ENCODE measurements at regions not wholly inside any gene's neighbourhood (a gene's known extent, or its start where the extent isn't known, plus 50 kb on each side); places are given as distances from the start of the nearest gene placed in this dataset.

- ATAC-seq = no peak
- no peaks in the 10 kb centered on the region for H3K27me3 Mint-ChIP-seq
- no peaks in the 10 kb centered on the region for H3K36me3 Mint-ChIP-seq
- H3K9me3 Mint-ChIP-seq = peaks cover 4% of the 10 kb centered on the region
- H3K4me3 Mint-ChIP-seq = no peak overlapping the region
- H3K27ac Mint-ChIP-seq = no peak overlapping the region
- no peaks in the 10 kb centered on the region for H3K4me1 Mint-ChIP-seq
These were observed 1113.3 kb downstream of the TSN start for GRCh38 chr2:122868646-122869275.

- ATAC-seq = no peak
- H3K9me3 Mint-ChIP-seq = peaks cover 2% of the 10 kb centered on the region
- no peaks in the 10 kb centered on the region for H3K4me1 Mint-ChIP-seq
- no peaks in the 10 kb centered on the region for H3K36me3 Mint-ChIP-seq
- H3K27ac Mint-ChIP-seq = no peak overlapping the region
- no peak overlapping the region for H3K4me3 Mint-ChIP-seq
- no peaks in the 10 kb centered on the region for H3K27me3 Mint-ChIP-seq
These were observed 1118.5 kb downstream of the TSN start for GRCh38 chr2:122873951-122874350.

GRCh38 chr2:122875091-122875865 lies 1119.8 kb downstream of the TSN start:
- no peak overlapping the region for H3K4me3 Mint-ChIP-seq
- H3K36me3 Mint-ChIP-seq = no peaks in the 10 kb centered on the region

GRCh38 chr2:122883849-122884248 lies 1128.4 kb downstream of the TSN start:
- no peak for ATAC-seq
- Mint-ChIP-seq H3K9me3 (no peaks in the 10 kb centered on the region), H3K4me3 (no peak overlapping the region), H3K27ac (no peak overlapping the region), H3K4me1 (no peaks in the 10 kb centered on the region), H3K27me3 (no peaks in the 10 kb centered on the region), H3K36me3 (no peaks in the 10 kb centered on the region)

More at GRCh38 chr2:122875091-122875865, 1119.8 kb downstream of the TSN start:
- no peak for ATAC-seq
- H3K9me3 Mint-ChIP-seq = peaks cover 2% of the 10 kb centered on the region
- H3K27ac Mint-ChIP-seq = no peak overlapping the region
- H3K27me3 Mint-ChIP-seq = no peaks in the 10 kb centered on the region
- H3K4me1 Mint-ChIP-seq = no peaks in the 10 kb centered on the region

GRCh38 chr2:122884889-122885288 lies 1129.4 kb downstream of the TSN start:
- no peaks in the 10 kb centered on the region for H3K27me3 Mint-ChIP-seq
- H3K4me3 Mint-ChIP-seq = no peak overlapping the region
- H3K36me3 Mint-ChIP-seq = no peaks in the 10 kb centered on the region
- no peak overlapping the region for H3K27ac Mint-ChIP-seq
- no peaks in the 10 kb centered on the region for H3K9me3 Mint-ChIP-seq
- H3K4me1 Mint-ChIP-seq = no peaks in the 10 kb centered on the region
- ATAC-seq = no peak

- Mint-ChIP-seq H3K36me3 (no peaks in the 10 kb centered on the region), H3K4me1 (no peaks in the 10 kb centered on the region), H3K27me3 (no peaks in the 10 kb centered on the region), H3K4me3 (no peak overlapping the region), H3K9me3 (no peaks in the 10 kb centered on the region), H3K27ac (no peak overlapping the region)
- ATAC-seq = no peak
These were observed 1130.0 kb downstream of the TSN start for GRCh38 chr2:122885436-122885835.

GRCh38 chr2:122886479-122887145 lies 1131.2 kb downstream of the TSN start:
- Mint-ChIP-seq H3K36me3 (no peaks in the 10 kb centered on the region), H3K27ac (no peak overlapping the region), H3K9me3 (peaks cover 2% of the 10 kb centered on the region), H3K4me1 (no peaks in the 10 kb centered on the region), H3K27me3 (no peaks in the 10 kb centered on the region), H3K4me3 (no peak overlapping the region)
- ATAC-seq = no peak

- Mint-ChIP-seq H3K9me3 (peaks cover 11% of the 10 kb centered on the region), H3K36me3 (no peaks in the 10 kb centered on the region), H3K4me3 (no peak overlapping the region), H3K4me1 (no peaks in the 10 kb centered on the region), H3K27ac (no peak overlapping the region), H3K27me3 (no peaks in the 10 kb centered on the region)
- no peak for ATAC-seq
These were observed 1125.5 kb upstream of the CNTNAP5 start for GRCh38 chr2:122899614-122900013.

- peaks cover 2% of the 10 kb centered on the region for H3K9me3 Mint-ChIP-seq
- H3K27ac Mint-ChIP-seq = no peak overlapping the region
- no peak for ATAC-seq
These were observed 1119.7 kb upstream of the CNTNAP5 start for GRCh38 chr2:122905431-122905830.

GRCh38 chr2:122908159-122908558 lies 1116.9 kb upstream of the CNTNAP5 start:
- ATAC-seq = no peak
- Mint-ChIP-seq H3K4me1 (no peaks in the 10 kb centered on the region), H3K27ac (no peak overlapping the region), H3K27me3 (no peaks in the 10 kb centered on the region), H3K4me3 (no peak overlapping the region), H3K9me3 (no peaks in the 10 kb centered on the region), H3K36me3 (no peaks in the 10 kb centered on the region)

More at GRCh38 chr2:122905431-122905830, 1119.7 kb upstream of the CNTNAP5 start:
- Mint-ChIP-seq H3K4me1 (no peaks in the 10 kb centered on the region), H3K4me3 (no peak overlapping the region), H3K36me3 (no peaks in the 10 kb centered on the region), H3K27me3 (no peaks in the 10 kb centered on the region)

- H3K4me1 Mint-ChIP-seq = no peaks in the 10 kb centered on the region
- no peak for ATAC-seq
- no peaks in the 10 kb centered on the region for H3K36me3 Mint-ChIP-seq
- no peaks in the 10 kb centered on the region for H3K27me3 Mint-ChIP-seq
- H3K27ac Mint-ChIP-seq = no peak overlapping the region
- H3K4me3 Mint-ChIP-seq = no peak overlapping the region
- H3K9me3 Mint-ChIP-seq = peaks cover 20% of the 10 kb centered on the region
These were observed 1097.9 kb upstream of the CNTNAP5 start for GRCh38 chr2:122927197-122927596.

- no peak for ATAC-seq
- Mint-ChIP-seq H3K4me3 (no peak overlapping the region), H3K4me1 (no peaks in the 10 kb centered on the region), H3K27me3 (no peaks in the 10 kb centered on the region), H3K36me3 (no peaks in the 10 kb centered on the region), H3K27ac (no peak overlapping the region), H3K9me3 (peaks cover 20% of the 10 kb centered on the region)
These were observed 1097.2 kb upstream of the CNTNAP5 start for GRCh38 chr2:122927710-122928557.

GRCh38 chr2:122929347-122929746 lies 1095.7 kb upstream of the CNTNAP5 start:
- Mint-ChIP-seq H3K27ac (no peak overlapping the region), H3K4me1 (no peaks in the 10 kb centered on the region), H3K9me3 (peaks cover 20% of the 10 kb centered on the region), H3K36me3 (no peaks in the 10 kb centered on the region), H3K27me3 (no peaks in the 10 kb centered on the region), H3K4me3 (no peak overlapping the region)
- no peak for ATAC-seq

GRCh38 chr2:122935506-122935905 lies 1089.6 kb upstream of the CNTNAP5 start:
- Mint-ChIP-seq H3K27me3 (no peaks in the 10 kb centered on the region), H3K4me1 (no peaks in the 10 kb centered on the region), H3K36me3 (no peaks in the 10 kb centered on the region), H3K4me3 (no peak overlapping the region), H3K27ac (no peak overlapping the region), H3K9me3 (no peaks in the 10 kb centered on the region)
- no peak for ATAC-seq

GRCh38 chr2:122939796-122940195 lies 1085.3 kb upstream of the CNTNAP5 start:
- Mint-ChIP-seq H3K4me3 (no peak overlapping the region), H3K4me1 (no peaks in the 10 kb centered on the region), H3K27me3 (no peaks in the 10 kb centered on the region), H3K36me3 (no peaks in the 10 kb centered on the region), H3K27ac (no peak overlapping the region), H3K9me3 (peaks cover 3% of the 10 kb centered on the region)
- ATAC-seq = no peak

All from stimulated activated memory B cell treated with anti-CD40 and anti-IgM and Interleukin-4, amounts not matched to agents 10 μg/mL and 1 μg/mL and 100 μg/mL, for 72 hours (primary cell).